Mesenchymal stem cell (in vitro differentiated cells and primary cell): ENCODE measurements at regions not wholly inside any gene's neighbourhood (a gene's known extent, or its start where the extent isn't known, plus 50 kb on each side); places are given as distances from the start of the nearest gene placed in this dataset.

ENCODE experiments used
- DNase-seq: peaks from one replicate; pipeline ENCODE4 v3.0.0-alpha.2; 2013
- H2AFZ ChIP-seq: one replicate; pipeline ENCODE4 v1.6.1; 2013; ENCODE audit warnings: low read depth, mild to moderate bottlenecking, control low read depth, inconsistent platforms, low read length, moderate library complexity
- H2AK5ac ChIP-seq: 2 replicates; pipeline ENCODE4 v1.6.1; 2013; ENCODE audit warnings: low read length, moderate library complexity, mild to moderate bottlenecking, inconsistent platforms; ENCODE audit not compliant: severe bottlenecking
- H2BK120ac ChIP-seq: one replicate; pipeline ENCODE4 v1.6.1; 2013; ENCODE audit warnings: low read depth, mild to moderate bottlenecking, inconsistent platforms, low read length, moderate library complexity
- H2BK12ac ChIP-seq, 2 experiments: one replicate each; pipeline ENCODE4 v1.6.1; 2013; ENCODE audit warnings: inconsistent platforms in 2 of 2, low read length in 2 of 2, mild to moderate bottlenecking in 2 of 2, moderate library complexity in 2 of 2, control low read depth in 1 of 2
- H2BK15ac ChIP-seq: one replicate; pipeline ENCODE4 v1.6.1; 2013; ENCODE audit warnings: mild to moderate bottlenecking, low read depth, inconsistent platforms; ENCODE audit not compliant: poor library complexity, severe bottlenecking
- H2BK5ac ChIP-seq: 2 replicates; pipeline ENCODE4 v1.6.1; 2013; ENCODE audit warnings: low read depth, mild to moderate bottlenecking, low read length, control low read depth, inconsistent platforms; ENCODE audit not compliant: poor library complexity, severe bottlenecking
- H3K14ac ChIP-seq, 2 experiments: one replicate each; pipeline ENCODE4 v1.6.1; 2013; ENCODE audit warnings: inconsistent platforms in 2 of 2, low read length in 2 of 2, control low read depth in 1 of 2, mild to moderate bottlenecking in 1 of 2, moderate library complexity in 1 of 2
- H3K18ac ChIP-seq, 2 experiments: one replicate each; pipeline ENCODE4 v1.6.1; 2013; ENCODE audit warnings: inconsistent platforms in 2 of 2, low read length in 2 of 2, control low read depth in 1 of 2, low read depth in 1 of 2, mild to moderate bottlenecking in 1 of 2
- H3K23ac ChIP-seq, 2 experiments: one replicate each; pipeline ENCODE4 v1.6.1; 2013; ENCODE audit warnings: inconsistent platforms in 2 of 2, low read length in 2 of 2, mild to moderate bottlenecking in 2 of 2, moderate library complexity in 2 of 2, control low read depth in 1 of 2
- H3K27ac ChIP-seq: 2 replicates; pipeline ENCODE4 v1.5.1; 2013; ENCODE audit warnings: mild to moderate bottlenecking, moderate library complexity, low read length, control low read depth, inconsistent platforms; ENCODE audit not compliant: poor library complexity, severe bottlenecking
- H3K27me3 ChIP-seq, 2 experiments: 2 replicates each; pipeline versions ENCODE4 v1.6.1 to v1.7.0; 2013; ENCODE audit warnings: low read length in 2 of 2, mild to moderate bottlenecking in 2 of 2, moderate library complexity in 2 of 2, control low read depth in 1 of 2, inconsistent platforms in 1 of 2; ENCODE audit not compliant: control insufficient read depth in 1 of 2, insufficient read depth in 1 of 2
- H3K36me3 ChIP-seq, 2 experiments: 2 replicates each; pipeline versions ENCODE4 v1.6.1 to v1.7.0; 2013; ENCODE audit warnings: low read length in 2 of 2, control low read depth in 1 of 2, inconsistent platforms in 1 of 2, low read depth in 1 of 2, mild to moderate bottlenecking in 1 of 2; ENCODE audit not compliant: insufficient read depth in 2 of 2, control insufficient read depth in 1 of 2
- H3K4ac ChIP-seq, 2 experiments: one replicate each; pipeline ENCODE4 v1.6.1; 2013; ENCODE audit warnings: inconsistent platforms in 2 of 2, low read length in 2 of 2, mild to moderate bottlenecking in 2 of 2, moderate library complexity in 2 of 2, control low read depth in 1 of 2, low read depth in 1 of 2
- H3K4me1 ChIP-seq: 2 replicates; pipeline ENCODE4 v1.6.1; 2013; ENCODE audit warnings: low read depth, low read length, control low read depth; ENCODE audit not compliant: control insufficient read depth, insufficient read depth
- H3K4me2 ChIP-seq: 2 replicates; pipeline ENCODE4 v1.6.1; 2013; ENCODE audit warnings: low read length, mild to moderate bottlenecking, inconsistent platforms; ENCODE audit not compliant: poor library complexity, severe bottlenecking
- H3K4me3 ChIP-seq, 2 experiments: 2 replicates each; pipeline versions ENCODE4 v1.5.1 to v1.7.0; 2013; ENCODE audit warnings: low read length in 2 of 2, mild to moderate bottlenecking in 2 of 2, control low read depth in 1 of 2, low read depth in 1 of 2; ENCODE audit not compliant: insufficient read depth in 1 of 2
- H3K79me1 ChIP-seq: replicated peaks from 2 replicates; pipeline ENCODE4 v1.6.1; 2013; ENCODE audit warnings: mild to moderate bottlenecking, control low read depth, low read length, inconsistent platforms; ENCODE audit not compliant: poor library complexity, severe bottlenecking
- H3K9ac ChIP-seq: 2 replicates; pipeline ENCODE4 v1.7.0; 2013; ENCODE audit warnings: mild to moderate bottlenecking, low read length, moderate library complexity
- H3K9me3 ChIP-seq: 2 replicates; pipeline ENCODE4 v1.7.0; 2013; ENCODE audit warnings: mild to moderate bottlenecking, low read length; ENCODE audit not compliant: control insufficient read depth
- H4K8ac ChIP-seq: one replicate; pipeline ENCODE4 v1.6.1; 2013; ENCODE audit warnings: inconsistent platforms, mild to moderate bottlenecking, low read length, moderate library complexity
- H4K91ac ChIP-seq: one replicate; pipeline ENCODE4 v1.6.1; 2013; ENCODE audit warnings: mild to moderate bottlenecking, low read length, inconsistent platforms
- WGBS: methylation state at CpG from one replicate; pipeline ENCODE4 v1.1.7; 2013; ENCODE audit warnings: mixed read lengths; 5-methylcytosine and 5-hydroxymethylcytosine counted together

DNA sequence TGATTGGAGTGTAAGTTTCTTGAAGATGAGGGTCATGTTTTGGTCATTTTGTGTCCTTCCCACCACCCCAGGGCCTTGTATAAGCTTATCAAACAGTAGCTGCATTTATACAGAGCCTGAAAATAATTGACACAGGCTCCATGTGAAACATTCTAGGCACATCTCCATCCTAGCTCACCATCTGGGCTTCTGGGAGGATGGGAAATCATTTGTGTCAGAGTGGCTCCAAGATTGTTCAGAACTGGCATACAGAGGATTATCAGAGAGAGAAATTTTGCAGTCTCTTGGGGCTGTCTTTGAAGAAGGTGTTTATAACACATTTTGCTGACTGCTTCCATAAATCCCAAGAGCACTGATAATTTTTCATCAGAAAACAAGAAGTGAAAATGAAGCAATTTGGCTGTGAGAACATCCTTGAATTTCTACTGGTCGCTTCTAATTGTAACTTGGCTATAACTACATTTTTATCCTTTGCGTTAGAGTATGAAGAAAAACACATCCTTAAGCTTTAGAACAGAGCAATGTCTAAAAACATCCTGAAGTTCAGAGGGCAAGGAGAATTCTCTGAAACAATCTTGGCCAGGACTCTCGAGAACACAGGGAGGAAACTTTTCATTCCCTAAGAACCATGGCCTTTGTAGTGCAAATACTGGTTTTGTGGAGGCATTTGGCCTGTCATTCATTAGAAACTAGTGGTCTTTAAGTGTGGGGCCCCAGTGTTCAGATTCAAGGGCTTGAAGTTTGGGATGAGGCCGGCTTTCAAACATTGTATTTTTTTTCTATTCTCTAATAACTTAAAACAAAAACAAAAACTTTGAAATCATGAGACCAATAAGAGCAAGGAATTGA is 151.1 kb downstream of the DACT1 start:
- Histone ChIP-seq H3K79me1 (no peaks in the 10 kb centered on the region), H2BK120ac (no peak overlapping the region), H2BK15ac (no peak overlapping the region), H3K4me2 (no peak overlapping the region), H3K14ac (no peak overlapping the region), H3K9me3 (no peaks in the 10 kb centered on the region), H2BK5ac (no peak overlapping the region), H3K27ac (no peak overlapping the region), H3K27me3 (peaks cover 6 to 26% of the 10 kb centered on the region in 2 experiments), H4K8ac (no peak overlapping the region), H3K4me1 (peaks cover 5% of the 10 kb centered on the region), H3K36me3 (no peaks in the 10 kb centered on the region), H2AK5ac (no peak overlapping the region), H3K4ac (no peak overlapping the region), H4K91ac (no peak overlapping the region), H3K9ac (no peak overlapping the region), H2AFZ (no peak overlapping the region), H3K4me3 (no peak overlapping the region), H3K18ac (no peak overlapping the region), H3K23ac (no peak overlapping the region), H2BK12ac (no peak overlapping the region)
- WGBS = 78% methylated on average over 3 of the region's 4 CpGs
- DNase-seq = no peak

DNA sequence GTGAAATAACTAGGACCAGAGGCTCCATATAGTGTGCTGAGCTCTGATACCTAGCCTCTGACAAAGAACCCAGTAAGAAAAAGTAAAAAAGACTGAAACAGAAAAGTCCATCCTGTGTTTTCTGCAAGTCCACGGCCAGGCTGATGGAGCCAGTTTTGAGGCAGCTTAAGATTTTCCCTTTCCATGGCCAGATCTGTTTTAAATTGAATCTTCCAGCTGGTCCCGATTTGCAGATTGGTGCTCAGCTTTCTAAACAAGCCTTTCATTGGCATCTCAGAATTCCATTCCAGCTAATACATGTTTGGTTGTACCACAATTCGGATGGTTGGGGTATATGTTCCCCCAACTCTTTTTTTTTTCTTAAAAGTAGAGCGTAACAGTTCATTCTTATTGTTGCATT is 152.0 kb downstream of the DACT1 start:
- no peaks in the 10 kb centered on the region for H3K9me3 ChIP-seq
- no peak overlapping the region for H3K27ac ChIP-seq
- H3K9ac ChIP-seq = no peak overlapping the region
- no peak overlapping the region for H3K4me2 ChIP-seq
- no peak overlapping the region for H2BK12ac ChIP-seq
- peaks cover 5% of the 10 kb centered on the region for H3K4me1 ChIP-seq
- no peak overlapping the region for H4K91ac ChIP-seq
- no peak overlapping the region for H2AK5ac ChIP-seq
- no peak overlapping the region for H2BK15ac ChIP-seq
- no peak overlapping the region for H3K23ac ChIP-seq
- H3K18ac ChIP-seq = no peak overlapping the region
- WGBS = 73% methylated on average over 2 of the region's 4 CpGs
- DNase-seq = no peak
- H3K4me3 ChIP-seq = no peak overlapping the region
- H2AFZ ChIP-seq = no peak overlapping the region
- H3K36me3 ChIP-seq = no peaks in the 10 kb centered on the region
- H3K14ac ChIP-seq = no peak overlapping the region
- peaks cover 6 to 21% of the 10 kb centered on the region in 2 experiments for H3K27me3 ChIP-seq
- H2BK5ac ChIP-seq = no peak overlapping the region
- H2BK120ac ChIP-seq = no peak overlapping the region
- H3K79me1 ChIP-seq = no peaks in the 10 kb centered on the region
- H4K8ac ChIP-seq = no peak overlapping the region
- H3K4ac ChIP-seq = no peak overlapping the region

DNA sequence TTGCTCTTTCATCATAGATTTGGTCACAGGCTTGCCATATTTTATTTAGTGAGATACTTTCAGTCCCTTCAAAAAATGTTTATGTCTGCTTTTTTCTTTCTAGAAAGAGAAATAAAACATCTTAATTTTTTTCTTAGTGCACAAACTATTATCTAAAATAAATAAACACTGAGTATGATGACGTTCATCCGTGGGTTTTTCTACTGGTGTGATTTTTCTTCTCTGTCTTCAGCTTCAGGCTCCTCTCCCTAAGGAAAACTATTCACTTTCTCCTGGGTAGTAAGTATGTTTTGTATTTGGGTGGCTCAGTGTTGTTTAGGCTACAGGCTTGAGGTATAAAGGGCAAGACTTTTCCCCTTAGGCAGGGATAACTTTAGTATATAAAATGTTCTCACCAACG is 154.7 kb downstream of the DACT1 start:
- DNase-seq = no peak
- Histone ChIP-seq H3K4me2 (no peak overlapping the region), H3K27me3 (peaks cover 6 to 7% of the 10 kb centered on the region in 2 experiments), H3K23ac (no peak overlapping the region), H2AK5ac (no peak overlapping the region), H3K27ac (no peak overlapping the region), H3K14ac (no peak overlapping the region), H2BK5ac (no peak overlapping the region), H3K79me1 (no peaks in the 10 kb centered on the region), H2AFZ (no peak overlapping the region), H2BK15ac (no peak overlapping the region), H3K4ac (no peak overlapping the region), H3K18ac (no peak overlapping the region), H3K36me3 (no peaks in the 10 kb centered on the region), H4K8ac (no peak overlapping the region), H3K4me1 (peaks cover 5% of the 10 kb centered on the region), H4K91ac (no peak overlapping the region), H2BK12ac (no peak overlapping the region), H3K4me3 (no peak overlapping the region), H3K9me3 (no peaks in the 10 kb centered on the region), H3K9ac (no peak overlapping the region), H2BK120ac (no peak overlapping the region)
- WGBS = 40% methylated on average over 2 of the region's 3 CpGs

DNA sequence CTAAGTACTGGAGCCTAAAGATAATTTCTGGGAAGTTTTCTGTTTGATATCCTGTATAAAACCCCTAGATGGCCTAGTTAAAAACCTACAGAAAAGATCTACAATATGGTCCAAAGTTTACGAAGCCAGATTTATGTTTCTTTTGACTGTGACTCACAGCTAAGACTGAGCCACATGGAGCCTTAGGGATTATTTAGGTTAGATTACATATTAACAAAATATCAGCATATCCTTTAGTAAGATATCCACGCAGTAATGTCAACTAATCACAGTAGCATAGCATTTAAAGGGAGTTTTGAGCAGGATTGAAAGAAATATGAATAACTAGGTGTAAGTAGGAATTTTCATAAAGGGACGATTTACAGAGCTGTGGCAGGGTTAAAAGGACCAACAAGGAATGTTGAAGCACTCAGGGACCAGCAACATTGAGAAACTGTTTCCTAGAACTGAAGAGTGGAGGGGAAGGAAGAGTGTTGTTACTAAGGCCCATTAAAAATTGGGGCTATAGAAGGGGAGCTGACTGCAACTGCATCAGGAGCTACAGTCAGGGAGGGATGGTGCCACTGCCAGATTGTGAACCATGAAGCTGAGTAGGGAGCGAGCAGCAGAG is 155.5 kb downstream of the DACT1 start:
- Histone ChIP-seq H2AFZ (no peak overlapping the region), H3K36me3 (no peaks in the 10 kb centered on the region), H3K9ac (no peak overlapping the region), H4K91ac (no peak overlapping the region), H2BK12ac (peak overlapping the region; percentile 6 to 18), H3K4me2 (peak overlapping the region; percentile 21), H3K27me3 (peaks cover 0 to 12% of the 10 kb centered on the region in 2 experiments), H3K14ac (no peak overlapping the region), H3K9me3 (no peaks in the 10 kb centered on the region), H2AK5ac (no peak overlapping the region), H3K18ac (peak overlapping the region in 1 of 2 experiments; percentile 21), H2BK5ac (no peak overlapping the region), H2BK120ac (no peak overlapping the region), H3K4ac (no peak overlapping the region), H3K23ac (no peak overlapping the region), H2BK15ac (no peak overlapping the region), H3K4me1 (peaks cover 5% of the 10 kb centered on the region), H3K79me1 (no peaks in the 10 kb centered on the region), H3K27ac (peak overlapping the region; percentile 61), H3K4me3 (no peak overlapping the region), H4K8ac (no peak overlapping the region)
- peak; percentile 62 for DNase-seq
- WGBS = 75% methylated on average over 2 of the region's 4 CpGs
